Effector memory CD8-positive, alpha-beta T cell (primary cell): ENCODE measurements at regions not wholly inside any gene's neighbourhood (a gene's known extent, or its start where the extent isn't known, plus 50 kb on each side); places are given as distances from the start of the nearest gene placed in this dataset.

Experiments
- ATAC-seq: fragments of 150-1000 bp; cut with Tn5 transposase; replicated peaks from 2 replicates; pipeline ENCODE4 v1.10.0; 2021; ENCODE audit warnings: mild to moderate bottlenecking, moderate library complexity
- DNase-seq, 3 experiments: peaks; one replicate each; pipeline ENCODE4 v3.0.0; 2021
- H3K27ac Mint-ChIP-seq, 2 donors: one replicate each; pipeline ENCODE4 v1.8.0; 2022; ENCODE audit warnings: mild to moderate bottlenecking in 2 of 2, mixed read lengths in 2 of 2, moderate library complexity in 2 of 2
- H3K27me3 Mint-ChIP-seq, 2 donors: one replicate each; pipeline ENCODE4 v1.8.0; 2022; ENCODE audit warnings: mixed read lengths in 2 of 2
- H3K36me3 Mint-ChIP-seq: one replicate; pipeline ENCODE4 v1.8.0; 2022; ENCODE audit warnings: mild to moderate bottlenecking, moderate library complexity, mixed read lengths; ENCODE audit not compliant: insufficient read depth
- H3K4me1 Mint-ChIP-seq, 2 donors: one replicate each; pipeline ENCODE4 v1.8.0; 2022; ENCODE audit warnings: low read depth in 2 of 2, mixed read lengths in 2 of 2
- H3K4me3 Mint-ChIP-seq, 2 donors: one replicate each; pipeline ENCODE4 v1.8.0; 2022; ENCODE audit warnings: mild to moderate bottlenecking in 2 of 2, mixed read lengths in 2 of 2, moderate library complexity in 2 of 2
- H3K9me3 Mint-ChIP-seq, 2 donors: one replicate each; pipeline ENCODE4 v1.8.0; 2022; ENCODE audit warnings: mixed read lengths in 2 of 2

- Mint-ChIP-seq H3K4me1 (no peaks in the 10 kb centered on the region), H3K27me3 (no peaks in the 10 kb centered on the region), H3K9me3 (peaks cover 0 to 8% of the 10 kb centered on the region in 2 donors), H3K36me3 (no peaks in the 10 kb centered on the region), H3K4me3 (no peak overlapping the region), H3K27ac (no peak overlapping the region)
- ATAC-seq (no peak), DNase-seq (no peak)
These were observed 190.2 kb upstream of the LYPLAL1 start for GRCh38 chr1:218983433-218983832.

- H3K4me3 Mint-ChIP-seq = no peak overlapping the region
- DNase-seq (no peak), ATAC-seq (no peak)
These were observed 189.8 kb upstream of the LYPLAL1 start for GRCh38 chr1:218983848-218984247.

GRCh38 chr1:218985424-218985984 is 188.2 kb upstream of the LYPLAL1 start:
- ATAC-seq (no peak), DNase-seq (no peak)
- H3K4me1 Mint-ChIP-seq = no peaks in the 10 kb centered on the region
- no peaks in the 10 kb centered on the region for H3K36me3 Mint-ChIP-seq
- peaks cover 0 to 17% of the 10 kb centered on the region in 2 donors for H3K9me3 Mint-ChIP-seq
- no peaks in the 10 kb centered on the region for H3K27me3 Mint-ChIP-seq
- H3K27ac Mint-ChIP-seq = no peak overlapping the region
- H3K4me3 Mint-ChIP-seq = no peak overlapping the region

More at GRCh38 chr1:218983848-218984247, 189.8 kb upstream of the LYPLAL1 start:
- Mint-ChIP-seq H3K27ac (no peak overlapping the region), H3K27me3 (no peaks in the 10 kb centered on the region), H3K9me3 (peaks cover 0 to 8% of the 10 kb centered on the region in 2 donors), H3K4me1 (no peaks in the 10 kb centered on the region), H3K36me3 (no peaks in the 10 kb centered on the region)

- Mint-ChIP-seq H3K4me1 (no peaks in the 10 kb centered on the region), H3K27me3 (no peaks in the 10 kb centered on the region), H3K4me3 (no peak overlapping the region), H3K36me3 (no peaks in the 10 kb centered on the region), H3K9me3 (peaks cover 1 to 17% of the 10 kb centered on the region in 2 donors), H3K27ac (no peak overlapping the region)
- DNase-seq (no peak), ATAC-seq (no peak)
These were observed 186.9 kb upstream of the LYPLAL1 start for GRCh38 chr1:218986816-218987215.

- no peak overlapping the region for H3K27ac Mint-ChIP-seq
- no peak overlapping the region for H3K4me3 Mint-ChIP-seq
- H3K4me1 Mint-ChIP-seq = no peaks in the 10 kb centered on the region
- peaks cover 1 to 11% of the 10 kb centered on the region in 2 donors for H3K9me3 Mint-ChIP-seq
- no peak for ATAC-seq
- H3K27me3 Mint-ChIP-seq = no peaks in the 10 kb centered on the region
- no peaks in the 10 kb centered on the region for H3K36me3 Mint-ChIP-seq
- no peak for DNase-seq
These were observed 183.7 kb upstream of the LYPLAL1 start for GRCh38 chr1:218990019-218990418.

GRCh38 chr1:218991089-218991488 is 182.6 kb upstream of the LYPLAL1 start:
- Mint-ChIP-seq H3K4me1 (no peaks in the 10 kb centered on the region), H3K27ac (no peak overlapping the region), H3K36me3 (no peaks in the 10 kb centered on the region), H3K27me3 (no peaks in the 10 kb centered on the region), H3K4me3 (no peak overlapping the region), H3K9me3 (peaks cover 2 to 10% of the 10 kb centered on the region in 2 donors)
- no peak for ATAC-seq
- DNase-seq = no peak

- H3K4me1 Mint-ChIP-seq = no peaks in the 10 kb centered on the region
- DNase-seq = no peak
- H3K27me3 Mint-ChIP-seq = no peaks in the 10 kb centered on the region
- H3K9me3 Mint-ChIP-seq = peaks cover 3% of the 10 kb centered on the region in 2 donors
- H3K27ac Mint-ChIP-seq = no peak overlapping the region
- no peak for ATAC-seq
- no peak overlapping the region for H3K4me3 Mint-ChIP-seq
- H3K36me3 Mint-ChIP-seq = no peaks in the 10 kb centered on the region
These were observed 179.1 kb upstream of the LYPLAL1 start for GRCh38 chr1:218994615-218995014.

- H3K27me3 Mint-ChIP-seq = no peaks in the 10 kb centered on the region
- H3K36me3 Mint-ChIP-seq = no peaks in the 10 kb centered on the region
- H3K4me1 Mint-ChIP-seq = no peaks in the 10 kb centered on the region
- ATAC-seq (no peak), DNase-seq (no peak)
- no peak overlapping the region for H3K27ac Mint-ChIP-seq
- no peak overlapping the region for H3K4me3 Mint-ChIP-seq
- peaks cover 0 to 3% of the 10 kb centered on the region in 2 donors for H3K9me3 Mint-ChIP-seq
These were observed 178.5 kb upstream of the LYPLAL1 start for GRCh38 chr1:218995091-218995665.

GRCh38 chr1:218996362-218996761 is 177.3 kb upstream of the LYPLAL1 start:
- H3K27me3 Mint-ChIP-seq = no peaks in the 10 kb centered on the region

GRCh38 chr1:219000005-219000404 is 173.7 kb upstream of the LYPLAL1 start:
- H3K9me3 Mint-ChIP-seq = peaks cover 2 to 4% of the 10 kb centered on the region in 2 donors
- DNase-seq (no peak), ATAC-seq (no peak)
- no peak overlapping the region for H3K4me3 Mint-ChIP-seq
- no peaks in the 10 kb centered on the region for H3K4me1 Mint-ChIP-seq
- no peaks in the 10 kb centered on the region for H3K27me3 Mint-ChIP-seq
- no peak overlapping the region for H3K27ac Mint-ChIP-seq
- H3K36me3 Mint-ChIP-seq = no peaks in the 10 kb centered on the region

More at GRCh38 chr1:218996362-218996761, 177.3 kb upstream of the LYPLAL1 start:
- no peak for ATAC-seq
- DNase-seq = no peak
- Mint-ChIP-seq H3K4me3 (no peak overlapping the region), H3K4me1 (no peaks in the 10 kb centered on the region), H3K27ac (no peak overlapping the region), H3K9me3 (peaks cover 0 to 2% of the 10 kb centered on the region in 2 donors), H3K36me3 (no peaks in the 10 kb centered on the region)

- Mint-ChIP-seq H3K36me3 (no peaks in the 10 kb centered on the region), H3K27me3 (no peaks in the 10 kb centered on the region), H3K27ac (no peak overlapping the region), H3K4me1 (no peaks in the 10 kb centered on the region), H3K4me3 (no peak overlapping the region), H3K9me3 (peaks cover 2 to 8% of the 10 kb centered on the region in 2 donors)
- ATAC-seq (no peak), DNase-seq (no peak)
These were observed 173.0 kb upstream of the LYPLAL1 start for GRCh38 chr1:219000631-219001030.

GRCh38 chr1:219010720-219011119 is 163.0 kb upstream of the LYPLAL1 start:
- Mint-ChIP-seq H3K9me3 (peaks cover 0 to 1% of the 10 kb centered on the region in 2 donors), H3K27ac (no peak overlapping the region), H3K27me3 (no peaks in the 10 kb centered on the region), H3K4me3 (no peak overlapping the region), H3K36me3 (no peaks in the 10 kb centered on the region), H3K4me1 (no peaks in the 10 kb centered on the region)
- ATAC-seq (no peak), DNase-seq (no peak)

GRCh38 chr1:219020386-219020785 is 153.3 kb upstream of the LYPLAL1 start:
- DNase-seq (no peak), ATAC-seq (no peak)
- Mint-ChIP-seq H3K4me3 (no peak overlapping the region), H3K4me1 (no peaks in the 10 kb centered on the region), H3K36me3 (peaks cover 3% of the 10 kb centered on the region), H3K27me3 (no peaks in the 10 kb centered on the region), H3K9me3 (peaks cover 13 to 14% of the 10 kb centered on the region in 2 donors), H3K27ac (no peak overlapping the region)

GRCh38 chr1:219020846-219021245 is 152.8 kb upstream of the LYPLAL1 start:
- Mint-ChIP-seq H3K4me3 (no peak overlapping the region), H3K9me3 (peaks cover 13 to 14% of the 10 kb centered on the region in 2 donors), H3K27me3 (no peaks in the 10 kb centered on the region), H3K36me3 (peaks cover 3% of the 10 kb centered on the region), H3K27ac (no peak overlapping the region), H3K4me1 (no peaks in the 10 kb centered on the region)
- ATAC-seq (no peak), DNase-seq (no peak)
